NT2/D1 (cell line): ENCODE measurements at regions not wholly inside any gene's neighbourhood (a gene's known extent, or its start where the extent isn't known, plus 50 kb on each side); places are given as distances from the start of the nearest gene placed in this dataset.

ENCODE experiments used
- DNase-seq: peaks from one replicate; pipeline ENCODE4 v3.0.0-alpha.2; 2011; ENCODE audit warnings: low read depth, low spot score
- H3K27me3 ChIP-seq: 2 replicates; pipeline ENCODE4 v1.6.0; 2011; ENCODE audit warnings: mild to moderate bottlenecking; ENCODE audit not compliant: insufficient read length, insufficient read depth
- H3K36me3 ChIP-seq: 2 replicates; pipeline ENCODE4 v1.6.1; 2011; ENCODE audit warnings: mild to moderate bottlenecking, low read length, mixed read lengths; ENCODE audit not compliant: insufficient read depth, insufficient read length
- H3K4me1 ChIP-seq: 2 replicates; pipeline ENCODE4 v1.5.1; 2011; ENCODE audit not compliant: insufficient read depth, insufficient read length
- H3K4me3 ChIP-seq: 2 replicates; pipeline ENCODE4 v1.5.1; 2011; ENCODE audit warnings: low read depth; ENCODE audit not compliant: insufficient read length
- H3K9ac ChIP-seq: 2 replicates; pipeline ENCODE4 v1.6.0; 2011; ENCODE audit warnings: low read depth; ENCODE audit not compliant: insufficient read length
- H3K9me3 ChIP-seq: 2 replicates; pipeline ENCODE4 v1.5.1; 2011; ENCODE audit warnings: mild to moderate bottlenecking, low read length; ENCODE audit not compliant: insufficient read depth
- SUZ12 ChIP-seq: IDR thresholded peaks from 2 replicates; pipeline ENCODE4 v1.6.1; 2011; ENCODE audit not compliant: insufficient read length, insufficient read depth; ENCODE audit errors: extremely low read depth
- YY1 ChIP-seq: IDR thresholded peaks from 2 replicates; pipeline ENCODE4 v1.6.1; 2011; ENCODE audit not compliant: insufficient read length, insufficient read depth
- ZNF274 ChIP-seq: IDR thresholded peaks from 2 replicates; pipeline ENCODE4 v1.6.1; 2011; ENCODE audit warnings: mild to moderate bottlenecking, low read depth, low read length

DNA sequence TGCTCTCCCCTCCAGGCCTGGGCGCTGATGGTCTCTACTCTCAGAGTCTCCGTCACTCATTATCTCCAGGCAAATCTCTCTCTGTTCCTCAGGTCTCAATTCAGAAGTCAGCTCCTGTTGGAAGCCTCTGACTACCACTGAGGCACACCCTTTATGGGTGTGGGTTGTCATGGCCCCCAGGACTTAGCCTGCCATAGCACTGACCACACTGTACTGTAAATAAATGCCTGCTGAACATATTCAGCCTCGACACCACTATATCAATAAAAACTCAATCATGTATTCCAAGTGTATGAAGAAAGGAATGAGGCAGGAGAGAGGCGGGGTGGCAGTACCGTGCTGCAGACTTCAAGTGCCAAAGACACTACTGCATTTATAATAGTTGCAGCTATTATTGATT is 88.9 kb downstream of the PCDH1 start:
- H3K9ac ChIP-seq: no peak overlapping the region
- H3K9me3 ChIP-seq: no peaks in the 10 kb centered on the region
- H3K36me3 ChIP-seq: no peaks in the 10 kb centered on the region
- no peak overlapping the region for H3K4me3 ChIP-seq
- no peaks in the 10 kb centered on the region for H3K27me3 ChIP-seq
- no peak for DNase-seq
- TF ChIP-seq ZNF274: no peak
- no peak for TF ChIP-seq SUZ12
- TF ChIP-seq YY1: no peak
- peaks cover 6% of the 10 kb centered on the region for H3K4me1 ChIP-seq

DNA sequence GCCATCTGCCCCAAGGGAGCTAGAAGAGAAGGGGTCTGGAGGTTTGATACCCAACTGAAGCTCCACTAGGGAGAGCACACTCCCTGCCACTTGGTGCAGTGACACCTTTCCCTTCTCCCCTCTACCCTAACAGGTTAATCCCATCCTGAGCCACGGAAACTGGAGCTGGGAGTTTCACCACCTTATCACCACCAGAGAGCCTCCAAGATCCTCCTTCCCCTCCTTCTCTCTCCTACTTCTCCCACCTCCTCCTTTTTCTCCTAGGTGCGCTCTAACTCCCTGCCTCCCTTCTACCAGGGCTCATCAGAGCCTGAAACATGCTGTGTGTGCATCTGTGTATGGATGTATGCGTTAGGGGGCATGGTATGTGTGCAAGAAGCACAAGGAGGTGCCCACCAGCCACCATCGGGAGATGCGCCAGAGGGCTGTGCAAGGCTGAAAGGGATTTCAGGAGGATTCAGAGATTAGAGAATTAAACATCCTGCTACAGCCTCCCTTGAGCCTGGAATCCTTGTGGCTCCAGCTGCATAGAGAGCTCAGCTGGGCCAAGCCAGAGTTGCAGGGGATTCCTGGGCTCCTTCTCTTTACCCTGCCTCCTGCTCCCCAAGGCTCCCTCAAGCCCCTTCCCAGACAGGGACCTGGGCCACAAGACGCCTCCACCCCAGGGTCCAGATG is 89.8 kb downstream of the PCDH1 start:
- DNase-seq: no peak
- no peaks in the 10 kb centered on the region for H3K36me3 ChIP-seq
- TF ChIP-seq SUZ12 (no peak), YY1 (no peak), ZNF274 (no peak)
- H3K9me3 ChIP-seq: no peaks in the 10 kb centered on the region
- H3K9ac ChIP-seq: peak overlapping the region; percentile 50
- H3K4me1 ChIP-seq: peaks cover 12% of the 10 kb centered on the region
- no peak overlapping the region for H3K4me3 ChIP-seq
- H3K27me3 ChIP-seq: no peaks in the 10 kb centered on the region

DNA sequence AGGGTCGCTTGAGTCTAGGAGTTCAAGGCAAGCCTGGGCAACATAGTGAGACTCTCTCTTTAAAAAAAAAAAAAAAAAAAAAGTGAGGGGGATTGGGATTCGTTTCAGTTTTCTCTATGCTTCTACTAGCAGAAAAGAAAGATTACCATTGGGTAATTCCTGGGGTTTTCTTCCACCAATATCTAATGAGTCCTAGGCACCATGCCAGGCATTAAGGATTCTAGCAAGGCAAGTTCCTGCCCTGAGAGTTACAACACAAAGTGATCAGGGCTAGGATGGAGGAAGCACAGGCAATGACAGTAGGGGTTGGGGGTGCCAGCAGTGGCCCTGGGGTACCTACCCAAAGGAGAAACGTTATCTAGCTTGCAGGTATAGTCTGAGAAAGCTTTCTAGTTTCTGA is 90.8 kb downstream of the PCDH1 start:
- no peak for TF ChIP-seq YY1
- H3K4me1 ChIP-seq: peaks cover 14% of the 10 kb centered on the region
- DNase-seq: no peak
- no peak overlapping the region for H3K9ac ChIP-seq
- no peak overlapping the region for H3K4me3 ChIP-seq
- H3K9me3 ChIP-seq: no peaks in the 10 kb centered on the region
- no peaks in the 10 kb centered on the region for H3K36me3 ChIP-seq
- no peaks in the 10 kb centered on the region for H3K27me3 ChIP-seq

DNA sequence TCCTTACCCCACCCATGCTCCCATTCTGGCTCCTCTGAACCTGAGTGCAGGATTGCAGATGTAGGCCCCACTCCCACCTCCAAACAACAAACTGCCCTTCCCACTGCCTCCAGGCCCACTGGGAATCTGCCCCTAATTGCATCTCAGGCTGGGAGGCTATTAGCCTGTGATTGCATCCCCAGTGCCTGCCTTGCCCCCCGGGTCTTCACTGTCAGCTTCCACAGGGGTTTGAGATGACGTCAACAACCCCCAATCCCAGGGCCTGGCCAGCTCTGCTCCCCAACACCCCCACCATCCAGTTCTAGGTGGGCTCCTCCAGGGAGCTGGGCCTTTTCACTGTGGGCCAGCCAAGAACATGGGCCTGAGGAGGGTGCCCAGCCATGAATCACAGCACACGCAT is 91.5 kb downstream of the PCDH1 start:
- no peak for DNase-seq
- TF ChIP-seq SUZ12 (no peak), ZNF274 (no peak), YY1 (no peak)

DNA sequence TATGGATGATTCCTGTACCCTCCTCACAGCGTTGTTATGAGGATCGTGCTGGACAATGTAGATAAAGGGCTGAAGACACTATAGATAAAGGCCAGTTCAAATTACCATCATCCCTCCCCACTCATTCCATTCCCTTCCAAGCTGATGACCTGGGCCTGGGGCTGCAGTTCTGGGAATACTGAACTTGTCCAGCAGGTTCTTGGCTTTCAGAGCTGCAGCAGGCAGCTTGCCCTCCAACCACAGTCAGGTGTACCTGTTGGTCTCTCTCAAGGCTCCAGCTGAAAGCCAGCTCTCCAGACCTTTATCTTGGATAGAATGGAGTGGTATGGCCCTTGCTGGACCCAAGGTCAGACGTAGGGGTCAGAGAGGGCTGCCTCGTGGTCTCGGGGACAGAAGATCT is 92.5 kb downstream of the PCDH1 start:
- Histone ChIP-seq H3K9ac (no peak overlapping the region), H3K4me1 (peaks cover 14% of the 10 kb centered on the region), H3K4me3 (no peak overlapping the region), H3K27me3 (no peaks in the 10 kb centered on the region), H3K36me3 (no peaks in the 10 kb centered on the region), H3K9me3 (no peaks in the 10 kb centered on the region)
- TF ChIP-seq YY1 (no peak), ZNF274 (no peak), SUZ12 (no peak)
- DNase-seq: no peak

More for the DNA sequence above, 91.5 kb downstream of the PCDH1 start:
- peaks cover 14% of the 10 kb centered on the region for H3K4me1 ChIP-seq
- no peak overlapping the region for H3K9ac ChIP-seq
- H3K4me3 ChIP-seq: no peak overlapping the region
- H3K9me3 ChIP-seq: no peaks in the 10 kb centered on the region
- no peaks in the 10 kb centered on the region for H3K36me3 ChIP-seq
- H3K27me3 ChIP-seq: no peaks in the 10 kb centered on the region

DNA sequence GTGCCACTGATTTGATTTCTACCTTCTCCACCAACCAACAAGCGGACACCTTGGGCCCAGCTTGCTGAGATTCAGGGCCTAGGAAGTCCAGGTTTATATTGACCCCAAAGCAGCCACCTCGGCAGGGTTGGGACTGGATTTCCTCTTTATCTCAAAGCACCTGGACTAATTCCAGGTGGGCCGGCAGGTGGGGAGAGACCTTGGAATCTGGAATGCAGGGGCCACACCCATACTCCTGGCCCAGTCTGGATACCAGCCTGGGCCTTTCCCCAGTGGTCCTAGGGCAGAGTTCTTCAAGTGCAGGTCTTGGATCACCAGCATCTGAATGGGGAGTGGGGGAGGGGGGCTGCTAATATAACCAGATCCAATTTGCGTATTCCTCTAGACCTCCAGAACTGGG is 93.1 kb downstream of the PCDH1 start:
- no peaks in the 10 kb centered on the region for H3K27me3 ChIP-seq
- no peak overlapping the region for H3K9ac ChIP-seq
- no peak for TF ChIP-seq YY1
- no peak for TF ChIP-seq ZNF274
- no peak for TF ChIP-seq SUZ12
- H3K36me3 ChIP-seq: no peaks in the 10 kb centered on the region
- peaks cover 14% of the 10 kb centered on the region for H3K4me1 ChIP-seq
- no peaks in the 10 kb centered on the region for H3K9me3 ChIP-seq
- H3K4me3 ChIP-seq: no peak overlapping the region
- DNase-seq: no peak

DNA sequence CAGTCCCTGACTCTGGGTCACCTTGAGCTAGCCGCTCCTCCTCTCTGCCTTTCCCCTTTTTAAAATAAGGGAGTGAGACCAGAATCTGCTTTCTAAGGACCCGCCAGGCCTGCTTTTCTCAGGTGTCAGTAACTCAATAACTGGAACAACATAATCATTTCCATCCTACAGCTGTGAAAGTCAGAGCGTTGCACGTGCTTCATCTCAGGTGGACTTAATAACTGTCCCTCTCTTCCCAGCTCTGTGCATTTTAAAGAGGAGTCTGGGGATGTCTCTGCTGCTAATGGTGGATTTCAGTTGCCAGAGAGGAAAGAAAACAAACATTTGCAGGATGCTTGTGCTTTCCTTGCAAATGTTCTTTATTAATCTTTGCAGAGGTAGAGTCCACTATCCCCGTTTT is 93.7 kb downstream of the PCDH1 start:
- TF ChIP-seq YY1 (no peak), SUZ12 (no peak), ZNF274 (no peak)
- Histone ChIP-seq H3K36me3 (no peaks in the 10 kb centered on the region), H3K4me1 (peaks cover 14% of the 10 kb centered on the region), H3K9me3 (no peaks in the 10 kb centered on the region), H3K9ac (no peak overlapping the region), H3K27me3 (no peaks in the 10 kb centered on the region), H3K4me3 (no peak overlapping the region)
- no peak for DNase-seq
